ENCODE measurements at regions not wholly inside any gene's neighbourhood (a gene's known extent, or its start where the extent isn't known, plus 50 kb on each side); places are given as distances from the start of the nearest gene placed in this dataset.

DNA sequence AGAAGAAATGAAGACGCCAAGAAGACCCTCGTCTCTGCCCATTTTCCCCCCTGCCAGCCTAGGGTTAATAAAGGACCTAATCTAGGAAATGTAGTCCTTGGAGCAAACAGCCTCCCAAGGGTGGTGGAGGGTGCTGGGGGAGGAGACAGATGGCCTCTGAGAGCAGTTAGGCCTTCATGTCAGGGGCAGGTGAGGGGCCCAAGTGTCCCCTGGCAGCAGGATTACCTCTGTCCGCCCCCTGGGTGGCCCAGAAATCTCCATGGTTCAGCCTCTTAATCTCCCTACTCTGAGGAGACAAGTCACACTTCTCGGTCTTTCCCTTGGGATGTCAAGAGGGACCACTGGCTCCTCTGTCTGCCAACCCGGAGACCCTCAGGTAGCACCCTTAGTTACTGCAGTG, 365.4 kb upstream of the TNRC6C start:
- TF ChIP-seq, protein P1, sequence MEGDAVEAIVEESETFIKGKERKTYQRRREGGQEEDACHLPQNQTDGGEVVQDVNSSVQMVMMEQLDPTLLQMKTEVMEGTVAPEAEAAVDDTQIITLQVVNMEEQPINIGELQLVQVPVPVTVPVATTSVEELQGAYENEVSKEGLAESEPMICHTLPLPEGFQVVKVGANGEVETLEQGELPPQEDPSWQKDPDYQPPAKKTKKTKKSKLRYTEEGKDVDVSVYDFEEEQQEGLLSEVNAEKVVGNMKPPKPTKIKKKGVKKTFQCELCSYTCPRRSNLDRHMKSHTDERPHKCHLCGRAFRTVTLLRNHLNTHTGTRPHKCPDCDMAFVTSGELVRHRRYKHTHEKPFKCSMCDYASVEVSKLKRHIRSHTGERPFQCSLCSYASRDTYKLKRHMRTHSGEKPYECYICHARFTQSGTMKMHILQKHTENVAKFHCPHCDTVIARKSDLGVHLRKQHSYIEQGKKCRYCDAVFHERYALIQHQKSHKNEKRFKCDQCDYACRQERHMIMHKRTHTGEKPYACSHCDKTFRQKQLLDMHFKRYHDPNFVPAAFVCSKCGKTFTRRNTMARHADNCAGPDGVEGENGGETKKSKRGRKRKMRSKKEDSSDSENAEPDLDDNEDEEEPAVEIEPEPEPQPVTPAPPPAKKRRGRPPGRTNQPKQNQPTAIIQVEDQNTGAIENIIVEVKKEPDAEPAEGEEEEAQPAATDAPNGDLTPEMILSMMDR (IDR thresholded peaks at IDR 0.05; ENCODE audit: low read depth, low read length, missing input control) = no peak
- TF ChIP-seq, protein P2, sequence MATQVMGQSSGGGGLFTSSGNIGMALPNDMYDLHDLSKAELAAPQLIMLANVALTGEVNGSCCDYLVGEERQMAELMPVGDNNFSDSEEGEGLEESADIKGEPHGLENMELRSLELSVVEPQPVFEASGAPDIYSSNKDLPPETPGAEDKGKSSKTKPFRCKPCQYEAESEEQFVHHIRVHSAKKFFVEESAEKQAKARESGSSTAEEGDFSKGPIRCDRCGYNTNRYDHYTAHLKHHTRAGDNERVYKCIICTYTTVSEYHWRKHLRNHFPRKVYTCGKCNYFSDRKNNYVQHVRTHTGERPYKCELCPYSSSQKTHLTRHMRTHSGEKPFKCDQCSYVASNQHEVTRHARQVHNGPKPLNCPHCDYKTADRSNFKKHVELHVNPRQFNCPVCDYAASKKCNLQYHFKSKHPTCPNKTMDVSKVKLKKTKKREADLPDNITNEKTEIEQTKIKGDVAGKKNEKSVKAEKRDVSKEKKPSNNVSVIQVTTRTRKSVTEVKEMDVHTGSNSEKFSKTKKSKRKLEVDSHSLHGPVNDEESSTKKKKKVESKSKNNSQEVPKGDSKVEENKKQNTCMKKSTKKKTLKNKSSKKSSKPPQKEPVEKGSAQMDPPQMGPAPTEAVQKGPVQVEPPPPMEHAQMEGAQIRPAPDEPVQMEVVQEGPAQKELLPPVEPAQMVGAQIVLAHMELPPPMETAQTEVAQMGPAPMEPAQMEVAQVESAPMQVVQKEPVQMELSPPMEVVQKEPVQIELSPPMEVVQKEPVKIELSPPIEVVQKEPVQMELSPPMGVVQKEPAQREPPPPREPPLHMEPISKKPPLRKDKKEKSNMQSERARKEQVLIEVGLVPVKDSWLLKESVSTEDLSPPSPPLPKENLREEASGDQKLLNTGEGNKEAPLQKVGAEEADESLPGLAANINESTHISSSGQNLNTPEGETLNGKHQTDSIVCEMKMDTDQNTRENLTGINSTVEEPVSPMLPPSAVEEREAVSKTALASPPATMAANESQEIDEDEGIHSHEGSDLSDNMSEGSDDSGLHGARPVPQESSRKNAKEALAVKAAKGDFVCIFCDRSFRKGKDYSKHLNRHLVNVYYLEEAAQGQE (IDR thresholded peaks at IDR 0.05) = no peak
- no peak for TF ChIP-seq NR2F2 (IDR thresholded peaks at IDR 0.05)
- TF ChIP-seq, protein P3, sequence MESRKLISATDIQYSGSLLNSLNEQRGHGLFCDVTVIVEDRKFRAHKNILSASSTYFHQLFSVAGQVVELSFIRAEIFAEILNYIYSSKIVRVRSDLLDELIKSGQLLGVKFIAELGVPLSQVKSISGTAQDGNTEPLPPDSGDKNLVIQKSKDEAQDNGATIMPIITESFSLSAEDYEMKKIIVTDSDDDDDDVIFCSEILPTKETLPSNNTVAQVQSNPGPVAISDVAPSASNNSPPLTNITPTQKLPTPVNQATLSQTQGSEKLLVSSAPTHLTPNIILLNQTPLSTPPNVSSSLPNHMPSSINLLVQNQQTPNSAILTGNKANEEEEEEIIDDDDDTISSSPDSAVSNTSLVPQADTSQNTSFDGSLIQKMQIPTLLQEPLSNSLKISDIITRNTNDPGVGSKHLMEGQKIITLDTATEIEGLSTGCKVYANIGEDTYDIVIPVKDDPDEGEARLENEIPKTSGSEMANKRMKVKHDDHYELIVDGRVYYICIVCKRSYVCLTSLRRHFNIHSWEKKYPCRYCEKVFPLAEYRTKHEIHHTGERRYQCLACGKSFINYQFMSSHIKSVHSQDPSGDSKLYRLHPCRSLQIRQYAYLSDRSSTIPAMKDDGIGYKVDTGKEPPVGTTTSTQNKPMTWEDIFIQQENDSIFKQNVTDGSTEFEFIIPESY (IDR thresholded peaks at IDR 0.05) = no peak

Measured in liver (tissue), 3 donors.